Liver (tissue), 7 donors: ENCODE measurements at regions not wholly inside any gene's neighbourhood (a gene's known extent, or its start where the extent isn't known, plus 50 kb on each side); places are given as distances from the start of the nearest gene placed in this dataset.

Experiments
- DNase-seq: peaks from one replicate; pipeline ENCODE4 v3.0.0-alpha.2; 2017; ENCODE audit warnings: low spot score
- H3K27ac ChIP-seq, 2 donors: one replicate each; pipeline ENCODE4 v1.7.0; 2013; ENCODE audit warnings: inconsistent platforms in 2 of 2, low read length in 2 of 2, control low read depth in 1 of 2, low read depth in 1 of 2, mild to moderate bottlenecking in 1 of 2
- H3K27me3 ChIP-seq, 4 donors: one replicate each; pipeline versions ENCODE4 v1.6.1 to v1.7.0; 2013; ENCODE audit warnings: low read length in 3 of 4, inconsistent platforms in 1 of 4, mild to moderate bottlenecking in 1 of 4, moderate library complexity in 1 of 4; ENCODE audit not compliant: control insufficient read depth in 4 of 4, insufficient read depth in 4 of 4
- H3K36me3 ChIP-seq, 4 donors: one replicate each; pipeline versions ENCODE4 v1.6.1 to v1.7.0; 2013; ENCODE audit warnings: low read length in 3 of 4, mild to moderate bottlenecking in 3 of 4, low read depth in 1 of 4, moderate library complexity in 1 of 4; ENCODE audit not compliant: control insufficient read depth in 4 of 4, insufficient read depth in 3 of 4
- H3K4me1 ChIP-seq, 4 donors: one replicate each; pipeline versions ENCODE4 v1.6.1 to v1.7.0; 2013; ENCODE audit warnings: low read length in 3 of 4, mild to moderate bottlenecking in 3 of 4, moderate library complexity in 1 of 4; ENCODE audit not compliant: control insufficient read depth in 4 of 4, insufficient read depth in 4 of 4
- H3K4me3 ChIP-seq, 3 donors: one replicate each; pipeline versions ENCODE4 v1.6.1 to v1.7.0; 2013; ENCODE audit warnings: low read length in 3 of 3, control low read depth in 1 of 3, low read depth in 1 of 3, mild to moderate bottlenecking in 1 of 3
- H3K9ac ChIP-seq, 2 donors: one replicate each; pipeline ENCODE4 v1.7.0; 2013; ENCODE audit warnings: low read length in 2 of 2, mild to moderate bottlenecking in 2 of 2, moderate library complexity in 2 of 2, control low read depth in 1 of 2, low read depth in 1 of 2
- H3K9me3 ChIP-seq, 4 donors: one replicate each; pipeline versions ENCODE4 v1.6.1 to v1.7.0; 2013; ENCODE audit warnings: low read length in 3 of 4; ENCODE audit not compliant: control insufficient read depth in 4 of 4
- ATF3 ChIP-seq: IDR thresholded peaks from 2 replicates; pipeline ENCODE4 v1.6.1; 2016; ENCODE audit warnings: antibody characterized with exemption
- EGR1 ChIP-seq, 2 donors: IDR thresholded peaks; 2 replicates each; pipeline ENCODE4 v1.6.1; 2016 to 2018; ENCODE audit warnings: antibody characterized with exemption in 2 of 2, low read depth in 2 of 2
- FOXA1 ChIP-seq: IDR thresholded peaks from 2 replicates; pipeline ENCODE4 v1.6.1; 2016; ENCODE audit warnings: antibody characterized with exemption
- GABPA ChIP-seq, 2 donors: IDR thresholded peaks in 1 of 2; conservative IDR thresholded peaks in 1 of 2; 2 replicates each; pipeline ENCODE4 v1.6.1; 2016; ENCODE audit warnings: antibody characterized with exemption in 2 of 2, mild to moderate bottlenecking in 1 of 2, moderate library complexity in 1 of 2
- HNF4A ChIP-seq, 2 donors: conservative IDR thresholded peaks; 2 replicates each; pipeline ENCODE4 v1.6.1; 2016; ENCODE audit warnings: antibody characterized with exemption in 2 of 2, mild to moderate bottlenecking in 2 of 2
- HNF4G ChIP-seq: IDR thresholded peaks from 2 replicates; pipeline ENCODE4 v1.6.1; 2016; ENCODE audit warnings: antibody characterized with exemption
- JUND ChIP-seq, 2 donors: IDR thresholded peaks; 2 replicates each; pipeline ENCODE4 v1.6.1; 2016; ENCODE audit warnings: antibody characterized with exemption in 2 of 2
- NR2F2 ChIP-seq: IDR thresholded peaks from 2 replicates; pipeline ENCODE4 v1.6.1; 2016; ENCODE audit warnings: antibody characterized with exemption
- RXRA ChIP-seq, 2 donors: IDR thresholded peaks; 2 replicates each; pipeline ENCODE4 v1.6.1; 2017 to 2018; ENCODE audit warnings: antibody characterized with exemption in 2 of 2, mild to moderate bottlenecking in 1 of 2
- SP1 ChIP-seq: IDR thresholded peaks from 2 replicates; pipeline ENCODE4 v1.6.1; 2018; ENCODE audit warnings: antibody characterized with exemption, mild to moderate bottlenecking
- TAF1 ChIP-seq: conservative IDR thresholded peaks from 2 replicates; pipeline ENCODE4 v1.6.1; 2016; ENCODE audit warnings: antibody characterized with exemption, mild to moderate bottlenecking
- WGBS: extraction: QIAGEN DNeasy Blood & Tissue Kit; methylation state at CpG from one replicate; pipeline ENCODE4 v1.1.7; 2013; 5-methylcytosine and 5-hydroxymethylcytosine counted together
- TF ChIP-seq, protein P1 (sequence below): IDR thresholded peaks from 2 replicates; pipeline ENCODE4 v1.6.1; 2016; ENCODE audit warnings: antibody characterized with exemption
- TF ChIP-seq, protein P2 (sequence below): IDR thresholded peaks from 2 replicates; pipeline ENCODE4 v1.6.1; 2016; ENCODE audit warnings: antibody characterized with exemption
- TF ChIP-seq, protein P3 (sequence below): IDR thresholded peaks from 2 replicates; pipeline ENCODE4 v1.6.1; 2016; ENCODE audit warnings: antibody characterized with exemption, mild to moderate bottlenecking
- donor health status: healthy.
- donor health status: healthy.
- donor health status: healthy.
- donor health status: healthy.

GRCh38 chr5:163005949-163006348, 431.4 kb upstream of the CCNG1 start:
- Histone ChIP-seq H3K4me1 (no peaks in the 10 kb centered on the region), H3K4me3 (no peak overlapping the region), H3K27ac (no peak overlapping the region), H3K9me3 (no peaks in the 10 kb centered on the region), H3K27me3 (no peaks in the 10 kb centered on the region), H3K9ac (no peak overlapping the region), H3K36me3 (no peaks in the 10 kb centered on the region)
- TF ChIP-seq HNF4G, result no peak
- 81% methylated on average over 1 of the region's 1 CpG for WGBS
- no peak for DNase-seq

DNA sequence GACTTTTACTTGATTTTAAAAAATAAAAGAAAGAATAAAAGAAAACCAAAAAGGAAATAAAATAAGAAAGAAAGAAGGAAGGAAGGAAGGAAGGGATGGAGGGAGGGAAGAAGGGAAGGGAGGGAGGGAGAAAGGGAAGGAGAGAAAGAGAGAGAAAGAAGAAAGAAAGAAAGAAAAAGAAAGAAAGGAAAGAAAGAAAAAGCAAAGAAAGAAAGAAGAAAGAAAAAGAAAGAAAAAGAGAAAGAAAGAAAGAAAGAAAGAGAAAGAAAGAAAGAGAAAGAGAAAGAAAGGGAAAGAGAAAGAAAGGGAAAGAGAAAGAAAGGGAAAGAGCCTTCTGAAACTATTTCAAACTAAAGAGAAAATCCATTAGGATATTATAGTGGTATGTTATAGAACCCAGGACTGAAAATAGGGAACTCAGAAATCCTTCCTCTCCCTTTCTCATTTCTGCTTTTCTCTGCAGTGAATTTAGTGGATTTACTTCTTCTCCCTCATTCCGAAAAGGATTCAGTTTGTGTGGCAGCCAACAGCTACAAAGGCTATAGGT, 414.7 kb upstream of the CCNG1 start:
- DNase-seq, result no peak
- Histone ChIP-seq H3K4me1 (no peaks in the 10 kb centered on the region), H3K4me3 (no peak overlapping the region), H3K36me3 (no peaks in the 10 kb centered on the region), H3K27me3 (no peaks in the 10 kb centered on the region), H3K9me3 (no peaks in the 10 kb centered on the region), H3K27ac (no peak overlapping the region), H3K9ac (no peak overlapping the region)
- 82% methylated on average over 1 of the region's 1 CpG for WGBS
- no peak for TF ChIP-seq NR2F2
- no peak for TF ChIP-seq JUND (IDR thresholded peaks at IDR 0.05)
- no peak for TF ChIP-seq ATF3
- TF ChIP-seq HNF4G, result no peak
- TF ChIP-seq SP1, result no peak
- TF ChIP-seq, protein P1, sequence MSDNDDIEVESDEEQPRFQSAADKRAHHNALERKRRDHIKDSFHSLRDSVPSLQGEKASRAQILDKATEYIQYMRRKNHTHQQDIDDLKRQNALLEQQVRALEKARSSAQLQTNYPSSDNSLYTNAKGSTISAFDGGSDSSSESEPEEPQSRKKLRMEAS, result no peak
- TF ChIP-seq RXRA (IDR thresholded peaks at IDR 0.05), result no peak
- TF ChIP-seq GABPA (IDR thresholded peaks at IDR 0.05 in 1 of 2, conservative IDR thresholded peaks at IDR 0.05 in 1 of 2), result no peak
- TF ChIP-seq, protein P2, sequence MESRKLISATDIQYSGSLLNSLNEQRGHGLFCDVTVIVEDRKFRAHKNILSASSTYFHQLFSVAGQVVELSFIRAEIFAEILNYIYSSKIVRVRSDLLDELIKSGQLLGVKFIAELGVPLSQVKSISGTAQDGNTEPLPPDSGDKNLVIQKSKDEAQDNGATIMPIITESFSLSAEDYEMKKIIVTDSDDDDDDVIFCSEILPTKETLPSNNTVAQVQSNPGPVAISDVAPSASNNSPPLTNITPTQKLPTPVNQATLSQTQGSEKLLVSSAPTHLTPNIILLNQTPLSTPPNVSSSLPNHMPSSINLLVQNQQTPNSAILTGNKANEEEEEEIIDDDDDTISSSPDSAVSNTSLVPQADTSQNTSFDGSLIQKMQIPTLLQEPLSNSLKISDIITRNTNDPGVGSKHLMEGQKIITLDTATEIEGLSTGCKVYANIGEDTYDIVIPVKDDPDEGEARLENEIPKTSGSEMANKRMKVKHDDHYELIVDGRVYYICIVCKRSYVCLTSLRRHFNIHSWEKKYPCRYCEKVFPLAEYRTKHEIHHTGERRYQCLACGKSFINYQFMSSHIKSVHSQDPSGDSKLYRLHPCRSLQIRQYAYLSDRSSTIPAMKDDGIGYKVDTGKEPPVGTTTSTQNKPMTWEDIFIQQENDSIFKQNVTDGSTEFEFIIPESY, result no peak
- no peak for TF ChIP-seq TAF1
- TF ChIP-seq HNF4A (conservative IDR thresholded peaks at IDR 0.05), result no peak
- TF ChIP-seq, protein P3, sequence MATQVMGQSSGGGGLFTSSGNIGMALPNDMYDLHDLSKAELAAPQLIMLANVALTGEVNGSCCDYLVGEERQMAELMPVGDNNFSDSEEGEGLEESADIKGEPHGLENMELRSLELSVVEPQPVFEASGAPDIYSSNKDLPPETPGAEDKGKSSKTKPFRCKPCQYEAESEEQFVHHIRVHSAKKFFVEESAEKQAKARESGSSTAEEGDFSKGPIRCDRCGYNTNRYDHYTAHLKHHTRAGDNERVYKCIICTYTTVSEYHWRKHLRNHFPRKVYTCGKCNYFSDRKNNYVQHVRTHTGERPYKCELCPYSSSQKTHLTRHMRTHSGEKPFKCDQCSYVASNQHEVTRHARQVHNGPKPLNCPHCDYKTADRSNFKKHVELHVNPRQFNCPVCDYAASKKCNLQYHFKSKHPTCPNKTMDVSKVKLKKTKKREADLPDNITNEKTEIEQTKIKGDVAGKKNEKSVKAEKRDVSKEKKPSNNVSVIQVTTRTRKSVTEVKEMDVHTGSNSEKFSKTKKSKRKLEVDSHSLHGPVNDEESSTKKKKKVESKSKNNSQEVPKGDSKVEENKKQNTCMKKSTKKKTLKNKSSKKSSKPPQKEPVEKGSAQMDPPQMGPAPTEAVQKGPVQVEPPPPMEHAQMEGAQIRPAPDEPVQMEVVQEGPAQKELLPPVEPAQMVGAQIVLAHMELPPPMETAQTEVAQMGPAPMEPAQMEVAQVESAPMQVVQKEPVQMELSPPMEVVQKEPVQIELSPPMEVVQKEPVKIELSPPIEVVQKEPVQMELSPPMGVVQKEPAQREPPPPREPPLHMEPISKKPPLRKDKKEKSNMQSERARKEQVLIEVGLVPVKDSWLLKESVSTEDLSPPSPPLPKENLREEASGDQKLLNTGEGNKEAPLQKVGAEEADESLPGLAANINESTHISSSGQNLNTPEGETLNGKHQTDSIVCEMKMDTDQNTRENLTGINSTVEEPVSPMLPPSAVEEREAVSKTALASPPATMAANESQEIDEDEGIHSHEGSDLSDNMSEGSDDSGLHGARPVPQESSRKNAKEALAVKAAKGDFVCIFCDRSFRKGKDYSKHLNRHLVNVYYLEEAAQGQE, result no peak
- TF ChIP-seq EGR1 (IDR thresholded peaks at IDR 0.05; ENCODE audit: low read depth in 2 of 2), result no peak

DNA sequence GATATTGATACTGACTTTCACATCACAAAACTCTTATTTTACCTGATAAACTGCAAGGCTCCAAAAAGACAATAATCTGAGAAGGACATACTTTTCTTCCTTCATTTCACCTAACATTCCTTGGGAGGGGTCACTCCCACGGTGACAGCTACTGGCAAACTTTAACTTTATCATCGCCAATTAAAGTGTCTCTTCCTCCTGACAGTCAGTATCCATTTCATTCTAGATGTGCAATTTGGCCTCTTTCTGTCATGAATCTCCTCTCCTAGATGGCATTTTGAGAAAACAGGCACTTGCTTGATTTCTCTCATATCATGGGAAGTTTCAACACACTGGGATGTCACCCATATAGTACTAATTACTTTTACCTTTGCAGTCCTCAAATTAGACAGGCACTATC, 413.5 kb upstream of the CCNG1 start:
- H3K4me3 ChIP-seq, result no peak overlapping the region
- DNase-seq, result no peak
- TF ChIP-seq GABPA (IDR thresholded peaks at IDR 0.05 in 1 of 2, conservative IDR thresholded peaks at IDR 0.05 in 1 of 2), result no peak
- no peak for TF ChIP-seq FOXA1
- TF ChIP-seq HNF4G, result no peak
- TF ChIP-seq TAF1, result no peak
- no peak overlapping the region for H3K9ac ChIP-seq
- H3K27ac ChIP-seq, result no peak overlapping the region
- H3K36me3 ChIP-seq, result no peaks in the 10 kb centered on the region
- WGBS, result 79% methylated on average over 2 of the region's 2 CpGs
- H3K27me3 ChIP-seq, result no peaks in the 10 kb centered on the region
- H3K4me1 ChIP-seq, result no peaks in the 10 kb centered on the region
- no peaks in the 10 kb centered on the region for H3K9me3 ChIP-seq
